ENCODE measurements at regions not wholly inside any gene's neighbourhood (a gene's known extent, or its start where the extent isn't known, plus 50 kb on each side); places are given as distances from the start of the nearest gene placed in this dataset.

GRCh38 chr15:91542226-91542625 is 311.3 kb upstream of the SLCO3A1 start:
- no peak overlapping the region for H3K4me3 Mint-ChIP-seq
- Histone ChIP-seq H3K27me3 (ENCODE audit: insufficient read depth, low read length) (no peaks in the 10 kb centered on the region), H3K4me1 (ENCODE audit: insufficient read depth, low read length) (no peaks in the 10 kb centered on the region), H3K27ac (ENCODE audit: low read depth, low read length) (no peak overlapping the region), H3K36me3 (ENCODE audit: insufficient read depth, low read length) (no peaks in the 10 kb centered on the region), H3K4me3 (ENCODE audit: low read length in 2 of 2) (no peak overlapping the region), H3K9me3 (ENCODE audit: control insufficient read depth in 1 of 2, low read length in 2 of 2) (no peaks in the 10 kb centered on the region)
- no peaks in the 10 kb centered on the region for H3K36me3 Mint-ChIP-seq
- peaks cover 0 to 3% (median 0%) of the 10 kb centered on the region in 8 donors for H3K9me3 Mint-ChIP-seq
- H3K4me1 Mint-ChIP-seq = no peaks in the 10 kb centered on the region
- H3K27me3 Mint-ChIP-seq = peaks cover 2% of the 10 kb centered on the region in 2 donors
- ChIA-PET POLR2A (ENCODE audit: partially characterized antibody) (no interaction called here), CTCF (ENCODE audit: partially characterized antibody) (no interaction called here)
- intact Hi-C loops (cut with micrococcal nuclease) = no loop called here
- no peak for DNase-seq
- H3K27ac Mint-ChIP-seq = no peak overlapping the region

- H3K4me1 Mint-ChIP-seq = no peaks in the 10 kb centered on the region
- Histone ChIP-seq H3K4me3 (ENCODE audit: low read length in 2 of 2) (no peak overlapping the region), H3K4me1 (ENCODE audit: insufficient read depth, low read length) (no peaks in the 10 kb centered on the region), H3K36me3 (ENCODE audit: insufficient read depth, low read length) (no peaks in the 10 kb centered on the region), H3K9me3 (ENCODE audit: control insufficient read depth in 1 of 2, low read length in 2 of 2) (no peaks in the 10 kb centered on the region), H3K27ac (ENCODE audit: low read depth, low read length) (no peak overlapping the region), H3K27me3 (ENCODE audit: insufficient read depth, low read length) (no peaks in the 10 kb centered on the region)
- CTCF ChIA-PET (ENCODE audit: partially characterized antibody) = no interaction called here
- H3K27ac Mint-ChIP-seq = no peak overlapping the region
- no peak for DNase-seq
- peaks cover 0 to 3% (median 0%) of the 10 kb centered on the region in 8 donors for H3K9me3 Mint-ChIP-seq
- intact Hi-C loops (cut with micrococcal nuclease) = no loop called here
- POLR2A ChIA-PET (ENCODE audit: partially characterized antibody) = no interaction called here
- no peaks in the 10 kb centered on the region for H3K36me3 Mint-ChIP-seq
- H3K27me3 Mint-ChIP-seq = peaks cover 0 to 2% of the 10 kb centered on the region in 2 donors
- H3K4me3 Mint-ChIP-seq = no peak overlapping the region
These were observed 306.2 kb upstream of the SLCO3A1 start for GRCh38 chr15:91547356-91547755.

- Histone ChIP-seq H3K27me3 (ENCODE audit: insufficient read depth, low read length) (no peaks in the 10 kb centered on the region), H3K4me3 (ENCODE audit: low read length in 2 of 2) (no peak overlapping the region), H3K9me3 (ENCODE audit: control insufficient read depth in 1 of 2, low read length in 2 of 2) (no peaks in the 10 kb centered on the region), H3K4me1 (ENCODE audit: insufficient read depth, low read length) (no peaks in the 10 kb centered on the region), H3K27ac (ENCODE audit: low read depth, low read length) (no peak overlapping the region), H3K36me3 (ENCODE audit: insufficient read depth, low read length) (no peaks in the 10 kb centered on the region)
- ChIA-PET POLR2A (ENCODE audit: partially characterized antibody) (no interaction called here), CTCF (ENCODE audit: partially characterized antibody) (interaction anchor here (0.8 kb wide), 1 partner anchor 521 kb away, joined by 3 read pairs; no protein-coding TSS in a partner anchor)
- Mint-ChIP-seq H3K4me1 (no peaks in the 10 kb centered on the region), H3K4me3 (no peak overlapping the region), H3K27me3 (peaks cover 1 to 2% of the 10 kb centered on the region in 2 donors), H3K36me3 (no peaks in the 10 kb centered on the region), H3K27ac (no peak overlapping the region), H3K9me3 (peaks cover 0 to under 1% (median 0%) of the 10 kb centered on the region in 8 donors)
- intact Hi-C loops (cut with micrococcal nuclease) = no loop called here
- no peak for DNase-seq
These were observed 305.0 kb upstream of the SLCO3A1 start for GRCh38 chr15:91548549-91548948.

GRCh38 chr15:91549581-91549980 is 303.9 kb upstream of the SLCO3A1 start:
- intact Hi-C loops (cut with micrococcal nuclease) = no loop called here

GRCh38 chr15:91552555-91552954 is 301.0 kb upstream of the SLCO3A1 start:
- peaks cover 0 to 4% (median 0%) of the 10 kb centered on the region in 8 donors for H3K9me3 Mint-ChIP-seq
- ChIA-PET CTCF (ENCODE audit: partially characterized antibody) (no interaction called here), POLR2A (ENCODE audit: partially characterized antibody) (no interaction called here)
- H3K4me1 Mint-ChIP-seq = no peaks in the 10 kb centered on the region
- Histone ChIP-seq H3K4me3 (ENCODE audit: low read length in 2 of 2) (no peak overlapping the region), H3K4me1 (ENCODE audit: insufficient read depth, low read length) (no peaks in the 10 kb centered on the region), H3K27me3 (ENCODE audit: insufficient read depth, low read length) (no peaks in the 10 kb centered on the region), H3K9me3 (ENCODE audit: control insufficient read depth in 1 of 2, low read length in 2 of 2) (no peaks in the 10 kb centered on the region), H3K36me3 (ENCODE audit: insufficient read depth, low read length) (no peaks in the 10 kb centered on the region), H3K27ac (ENCODE audit: low read depth, low read length) (no peak overlapping the region)
- no peak overlapping the region for H3K4me3 Mint-ChIP-seq
- no peak overlapping the region for H3K27ac Mint-ChIP-seq
- intact Hi-C loops (cut with micrococcal nuclease) = no loop called here
- peaks cover 0 to 4% of the 10 kb centered on the region in 2 donors for H3K27me3 Mint-ChIP-seq
- H3K36me3 Mint-ChIP-seq = no peaks in the 10 kb centered on the region
- no peak for DNase-seq

More at GRCh38 chr15:91549581-91549980, 303.9 kb upstream of the SLCO3A1 start:
- Mint-ChIP-seq H3K27me3 (peaks cover 1 to 2% of the 10 kb centered on the region in 2 donors), H3K4me3 (no peak overlapping the region), H3K36me3 (no peaks in the 10 kb centered on the region), H3K4me1 (no peaks in the 10 kb centered on the region), H3K27ac (no peak overlapping the region), H3K9me3 (no peaks in the 10 kb centered on the region)
- no peak for DNase-seq
- Histone ChIP-seq H3K36me3 (ENCODE audit: insufficient read depth, low read length) (no peaks in the 10 kb centered on the region), H3K27ac (ENCODE audit: low read depth, low read length) (no peak overlapping the region), H3K4me3 (ENCODE audit: low read length in 2 of 2) (no peak overlapping the region), H3K9me3 (ENCODE audit: control insufficient read depth in 1 of 2, low read length in 2 of 2) (no peaks in the 10 kb centered on the region), H3K27me3 (ENCODE audit: insufficient read depth, low read length) (no peaks in the 10 kb centered on the region), H3K4me1 (ENCODE audit: insufficient read depth, low read length) (no peaks in the 10 kb centered on the region)
- ChIA-PET CTCF (ENCODE audit: partially characterized antibody) (interaction anchor here (0.8 kb wide), 1 partner anchor 520 kb away, joined by 3 read pairs; no protein-coding TSS in a partner anchor), POLR2A (ENCODE audit: partially characterized antibody) (no interaction called here)

- H3K27me3 ChIP-seq (ENCODE audit: insufficient read depth, low read length) = no peaks in the 10 kb centered on the region
- no peaks in the 10 kb centered on the region for H3K4me1 ChIP-seq (ENCODE audit: insufficient read depth, low read length)
- DNase-seq = no peak
- intact Hi-C loops (cut with micrococcal nuclease) = no loop called here
- H3K4me3 Mint-ChIP-seq = no peak overlapping the region
- peaks cover 0 to 4% (median 0%) of the 10 kb centered on the region in 8 donors for H3K9me3 Mint-ChIP-seq
- CTCF ChIA-PET (ENCODE audit: partially characterized antibody) = no interaction called here
- H3K27ac Mint-ChIP-seq = no peak overlapping the region
- H3K4me1 Mint-ChIP-seq = no peaks in the 10 kb centered on the region
- H3K27me3 Mint-ChIP-seq = peaks cover 0 to 4% of the 10 kb centered on the region in 2 donors
- no peaks in the 10 kb centered on the region for H3K36me3 Mint-ChIP-seq
- POLR2A ChIA-PET (ENCODE audit: partially characterized antibody) = no interaction called here
- no peak overlapping the region for H3K27ac ChIP-seq (ENCODE audit: low read depth, low read length)
- H3K36me3 ChIP-seq (ENCODE audit: insufficient read depth, low read length) = no peaks in the 10 kb centered on the region
- H3K9me3 ChIP-seq (ENCODE audit: control insufficient read depth in 1 of 2, low read length in 2 of 2) = no peaks in the 10 kb centered on the region
- no peak overlapping the region for H3K4me3 ChIP-seq (ENCODE audit: low read length in 2 of 2)
These were observed 300.2 kb upstream of the SLCO3A1 start for GRCh38 chr15:91553196-91553854.

GRCh38 chr15:91555312-91555711 is 298.2 kb upstream of the SLCO3A1 start:
- Mint-ChIP-seq H3K4me3 (no peak overlapping the region), H3K4me1 (no peaks in the 10 kb centered on the region)

More at GRCh38 chr15:91555312-91555711, 298.2 kb upstream of the SLCO3A1 start:
- H3K9me3 Mint-ChIP-seq = peaks cover 0 to 4% (median 0%) of the 10 kb centered on the region in 8 donors
- intact Hi-C loops (cut with micrococcal nuclease) = no loop called here
- ChIA-PET POLR2A (ENCODE audit: partially characterized antibody) (no interaction called here), CTCF (ENCODE audit: partially characterized antibody) (no interaction called here)
- Histone ChIP-seq H3K4me3 (ENCODE audit: low read length in 2 of 2) (no peak overlapping the region), H3K36me3 (ENCODE audit: insufficient read depth, low read length) (no peaks in the 10 kb centered on the region), H3K27ac (ENCODE audit: low read depth, low read length) (no peak overlapping the region), H3K27me3 (ENCODE audit: insufficient read depth, low read length) (no peaks in the 10 kb centered on the region), H3K9me3 (ENCODE audit: control insufficient read depth in 1 of 2, low read length in 2 of 2) (no peaks in the 10 kb centered on the region), H3K4me1 (ENCODE audit: insufficient read depth, low read length) (no peaks in the 10 kb centered on the region)
- H3K27me3 Mint-ChIP-seq = peaks cover 0 to 6% of the 10 kb centered on the region in 2 donors
- no peak overlapping the region for H3K27ac Mint-ChIP-seq
- no peak for DNase-seq
- no peaks in the 10 kb centered on the region for H3K36me3 Mint-ChIP-seq

Measured in CD4-positive, alpha-beta memory T cell (primary cell).